CD4-positive, alpha-beta T cell (primary cell): ENCODE measurements at regions not wholly inside any gene's neighbourhood (a gene's known extent, or its start where the extent isn't known, plus 50 kb on each side); places are given as distances from the start of the nearest gene placed in this dataset.

ENCODE experiments used
- ATAC-seq: fragments of 200-7000 bp; cut with Tn5 transposase; one replicate; pipeline ENCODE4 v1.10.0; 2022; ENCODE audit warnings: mild to moderate bottlenecking; ENCODE audit not compliant: poor library complexity
- CTCF ChIA-PET: fragments of 350-600 bp; sonication (Branson Sonifier 250); formaldehyde crosslinking; loops from one replicate; lab custom pipeline; 2021; ENCODE audit warnings: antibody characterized with exemption, inconsistent platforms; lab: Charles Lee
- POLR2A ChIA-PET: fragments of 350-600 bp; sonication (Branson Sonifier 250); formaldehyde crosslinking; loops from one replicate; lab custom pipeline; 2021; ENCODE audit warnings: antibody characterized with exemption, inconsistent platforms; lab: Charles Lee
- DNase-seq, 14 experiments: peaks; one replicate each; pipeline ENCODE4 v3.0.0-alpha.2; 2013 to 2020; ENCODE audit warnings: mixed read lengths in 2 of 14
- H3K27ac ChIP-seq, 2 donors: one replicate each; pipeline versions ENCODE4 v1.5.1 to v1.7.0; 2013; ENCODE audit warnings: low read length in 2 of 2, low read depth in 1 of 2, mild to moderate bottlenecking in 1 of 2
- H3K27me3 ChIP-seq, 2 experiments: 1 replicate in 1 of 2; 2 replicates in 1 of 2; pipeline versions ENCODE4 v1.6.1 to v1.7.0; 2013; ENCODE audit warnings: low read length in 2 of 2, control low read depth in 1 of 2, mild to moderate bottlenecking in 1 of 2, moderate library complexity in 1 of 2; ENCODE audit not compliant: insufficient read depth in 2 of 2, control insufficient read depth in 1 of 2
- H3K36me3 ChIP-seq: one replicate; pipeline ENCODE4 v1.6.1; 2013; ENCODE audit warnings: low read length, control low read depth; ENCODE audit not compliant: insufficient read depth
- H3K4me1 ChIP-seq: one replicate; pipeline ENCODE4 v1.6.1; 2013; ENCODE audit warnings: low read length, control low read depth; ENCODE audit not compliant: insufficient read depth
- H3K4me3 ChIP-seq: one replicate; pipeline ENCODE4 v1.5.1; 2013; ENCODE audit warnings: mild to moderate bottlenecking, low read length, moderate library complexity
- H3K9me3 ChIP-seq, 2 experiments: 1 replicate in 1 of 2; 2 replicates in 1 of 2; pipeline versions ENCODE4 v1.6.1 to v1.7.0; 2013; ENCODE audit warnings: low read length in 2 of 2, mild to moderate bottlenecking in 2 of 2, control low read depth in 1 of 2, moderate library complexity in 1 of 2; ENCODE audit not compliant: control insufficient read depth in 1 of 2, insufficient read depth in 1 of 2
- H3K27ac Mint-ChIP-seq: one replicate; pipeline ENCODE4 v1.8.0; 2020; ENCODE audit warnings: mixed read lengths
- H3K27me3 Mint-ChIP-seq: one replicate; pipeline ENCODE4 v1.8.0; 2021; ENCODE audit warnings: mixed read lengths
- H3K36me3 Mint-ChIP-seq: one replicate; pipeline ENCODE4 v1.8.0; 2021; ENCODE audit warnings: low read depth, mixed read lengths
- H3K4me1 Mint-ChIP-seq: one replicate; pipeline ENCODE4 v1.8.0; 2021; ENCODE audit warnings: low read depth, mixed read lengths
- H3K4me3 Mint-ChIP-seq: one replicate; pipeline ENCODE4 v1.8.0; 2020; ENCODE audit warnings: mild to moderate bottlenecking, mixed read lengths
- H3K9me3 Mint-ChIP-seq: one replicate; pipeline ENCODE4 v1.8.0; 2020; ENCODE audit warnings: mixed read lengths
- intact Hi-C, 2 experiments: fragments of 100-400 bp; cut with DNase I in 1 of 2; cut with micrococcal nuclease in 1 of 2; formaldehyde crosslinking; loops; one replicate each; pipeline versions ENCODE4 v1.15.1 to v1.9.0; 2023 to 2025; cut with DNase I, micrococcal nuclease
- TF ChIP-seq, protein P1 (sequence below): fragments of 200-600 bp; IDR thresholded peaks from one replicate; pipeline ENCODE4 v1.8.0; 2022; ENCODE audit warnings: antibody characterized with exemption, mild to moderate bottlenecking

DNA sequence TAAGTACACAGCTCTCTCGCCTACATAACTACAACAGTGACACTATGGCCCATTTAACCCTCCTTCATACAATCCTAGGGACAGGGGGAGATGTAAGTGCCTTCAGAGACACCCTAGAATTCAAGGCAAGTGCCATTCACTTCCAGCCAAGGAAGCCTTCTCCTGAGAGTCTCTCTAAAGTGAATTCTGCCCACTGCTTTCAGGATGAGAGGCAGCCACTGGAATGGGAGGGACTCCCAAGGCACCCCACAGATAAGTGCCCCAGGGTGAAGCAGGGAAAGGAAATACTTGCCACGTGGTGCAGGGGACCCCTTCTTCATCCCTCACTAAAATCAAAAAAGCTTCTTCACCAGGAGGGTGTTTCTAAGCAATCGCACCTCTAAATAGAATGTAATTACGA is 283.7 kb downstream of the ZNF608 start:
- Histone ChIP-seq H3K4me1 (no peaks in the 10 kb centered on the region), H3K4me3 (no peak overlapping the region), H3K27ac (no peak overlapping the region), H3K36me3 (no peaks in the 10 kb centered on the region), H3K27me3 (no peaks in the 10 kb centered on the region), H3K9me3 (no peaks in the 10 kb centered on the region)
- TF ChIP-seq, protein P1, sequence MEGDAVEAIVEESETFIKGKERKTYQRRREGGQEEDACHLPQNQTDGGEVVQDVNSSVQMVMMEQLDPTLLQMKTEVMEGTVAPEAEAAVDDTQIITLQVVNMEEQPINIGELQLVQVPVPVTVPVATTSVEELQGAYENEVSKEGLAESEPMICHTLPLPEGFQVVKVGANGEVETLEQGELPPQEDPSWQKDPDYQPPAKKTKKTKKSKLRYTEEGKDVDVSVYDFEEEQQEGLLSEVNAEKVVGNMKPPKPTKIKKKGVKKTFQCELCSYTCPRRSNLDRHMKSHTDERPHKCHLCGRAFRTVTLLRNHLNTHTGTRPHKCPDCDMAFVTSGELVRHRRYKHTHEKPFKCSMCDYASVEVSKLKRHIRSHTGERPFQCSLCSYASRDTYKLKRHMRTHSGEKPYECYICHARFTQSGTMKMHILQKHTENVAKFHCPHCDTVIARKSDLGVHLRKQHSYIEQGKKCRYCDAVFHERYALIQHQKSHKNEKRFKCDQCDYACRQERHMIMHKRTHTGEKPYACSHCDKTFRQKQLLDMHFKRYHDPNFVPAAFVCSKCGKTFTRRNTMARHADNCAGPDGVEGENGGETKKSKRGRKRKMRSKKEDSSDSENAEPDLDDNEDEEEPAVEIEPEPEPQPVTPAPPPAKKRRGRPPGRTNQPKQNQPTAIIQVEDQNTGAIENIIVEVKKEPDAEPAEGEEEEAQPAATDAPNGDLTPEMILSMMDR, result no peak
- Mint-ChIP-seq H3K27me3 (no peaks in the 10 kb centered on the region), H3K36me3 (no peaks in the 10 kb centered on the region), H3K9me3 (no peaks in the 10 kb centered on the region), H3K27ac (no peak overlapping the region), H3K4me3 (no peak overlapping the region), H3K4me1 (no peaks in the 10 kb centered on the region)
- intact Hi-C loops, result no loop called here
- ATAC-seq (no peak), DNase-seq (no peak)
- ChIA-PET CTCF (no interaction called here), POLR2A (no interaction called here)

DNA sequence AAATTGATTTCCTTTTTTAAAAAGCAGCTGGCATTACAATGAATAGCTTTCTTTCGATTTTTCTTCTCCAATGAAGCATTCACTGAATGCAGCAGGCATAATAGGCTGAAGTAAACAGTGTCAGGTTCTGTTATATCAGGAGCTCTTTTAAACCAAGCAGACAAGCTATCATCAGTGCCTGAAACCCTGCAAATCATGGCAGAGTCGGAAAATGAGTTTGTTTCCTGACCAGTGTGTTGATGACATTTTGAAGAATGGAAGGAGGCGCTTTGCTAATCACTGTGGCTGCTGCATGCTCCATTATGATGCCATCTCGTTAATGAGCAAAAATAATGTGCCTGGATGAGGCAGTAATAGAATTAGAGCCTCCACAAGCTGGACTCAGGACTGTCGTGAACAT is 284.5 kb downstream of the ZNF608 start:
- no peak overlapping the region for H3K4me3 Mint-ChIP-seq
- no peaks in the 10 kb centered on the region for H3K27me3 ChIP-seq
- ChIA-PET CTCF (no interaction called here), POLR2A (no interaction called here)
- H3K36me3 Mint-ChIP-seq, result no peaks in the 10 kb centered on the region
- ATAC-seq, result no peak
- H3K4me3 ChIP-seq, result no peak overlapping the region
- H3K36me3 ChIP-seq, result no peaks in the 10 kb centered on the region
- no peaks in the 10 kb centered on the region for H3K9me3 Mint-ChIP-seq
- no peak overlapping the region for H3K27ac Mint-ChIP-seq
- no peak for DNase-seq
- no peaks in the 10 kb centered on the region for H3K4me1 Mint-ChIP-seq
- H3K9me3 ChIP-seq, result no peaks in the 10 kb centered on the region
- no peaks in the 10 kb centered on the region for H3K27me3 Mint-ChIP-seq
- no peaks in the 10 kb centered on the region for H3K4me1 ChIP-seq
- intact Hi-C loops, result no loop called here
- no peak overlapping the region for H3K27ac ChIP-seq
- TF ChIP-seq, protein P1, result no peak

DNA sequence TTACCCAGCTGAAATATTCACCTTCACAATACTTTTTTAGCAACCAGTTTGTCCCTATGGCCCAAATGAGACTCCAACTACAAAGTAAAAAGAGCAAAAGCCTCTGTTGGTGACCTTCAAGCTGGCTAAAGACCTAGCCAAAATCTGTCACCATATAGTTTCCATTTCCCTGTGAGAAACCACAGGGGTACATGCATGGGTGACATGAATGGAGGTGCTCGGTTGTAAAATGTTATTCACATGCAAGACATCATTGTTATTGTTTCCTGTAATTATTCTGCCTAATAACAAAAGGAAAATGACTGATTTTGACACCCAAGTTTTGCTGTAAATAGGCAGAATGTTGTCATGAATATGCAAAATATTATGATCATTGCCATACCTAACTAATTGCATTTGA is 285.3 kb downstream of the ZNF608 start:
- H3K4me3 Mint-ChIP-seq, result no peak overlapping the region
- no peaks in the 10 kb centered on the region for H3K27me3 Mint-ChIP-seq
- H3K36me3 Mint-ChIP-seq, result no peaks in the 10 kb centered on the region
- no peaks in the 10 kb centered on the region for H3K9me3 Mint-ChIP-seq
- intact Hi-C loops, result no loop called here
- H3K27ac ChIP-seq, result no peak overlapping the region
- H3K9me3 ChIP-seq, result no peaks in the 10 kb centered on the region
- ATAC-seq (no peak), DNase-seq (no peak)
- ChIA-PET CTCF (no interaction called here), POLR2A (no interaction called here)
- no peaks in the 10 kb centered on the region for H3K36me3 ChIP-seq
- no peaks in the 10 kb centered on the region for H3K4me1 Mint-ChIP-seq
- H3K4me1 ChIP-seq, result no peaks in the 10 kb centered on the region
- H3K27ac Mint-ChIP-seq, result no peak overlapping the region
- H3K4me3 ChIP-seq, result no peak overlapping the region
- no peaks in the 10 kb centered on the region for H3K27me3 ChIP-seq
- TF ChIP-seq, protein P1, result no peak
